IMR-90 (cell line): ENCODE measurements at regions not wholly inside any gene's neighbourhood (a gene's known extent, or its start where the extent isn't known, plus 50 kb on each side); places are given as distances from the start of the nearest gene placed in this dataset.

Experiments
- ATAC-seq: fragments of 200-7000 bp; cut with Tn5 transposase; 2 replicates; pipeline ENCODE4 v1.9.1; 2020; ENCODE audit warnings: low read depth, mild to moderate bottlenecking, moderate library complexity
- BruUV-seq: library from RNA; stranded (reverse); fragments of 400-500 nt; replicated peaks from 2 replicates; lab custom pipeline; 2021; lab: Mats Ljungman, UMichigan
- CTCF ChIA-PET: fragments of 300-600 bp; formaldehyde crosslinking; extraction: SDS; loops from one replicate; lab custom pipeline; 2021; ENCODE audit warnings: antibody characterized with exemption; lab: Yijun Ruan, JAX
- POLR2A ChIA-PET: fragments of 300-600 bp; sonication (Branson Sonifier 250); formaldehyde crosslinking; loops from one replicate; lab custom pipeline; 2022; ENCODE audit warnings: antibody characterized with exemption; ENCODE audit not compliant: unreplicated experiment; lab: Charles Lee
- DNase-seq: peaks from one replicate; pipeline ENCODE4 v3.0.0; 2013
- H2AFZ ChIP-seq: replicated peaks from 2 replicates; pipeline ENCODE3; 2013; ENCODE audit warnings: low read length, mild to moderate bottlenecking; ENCODE audit not compliant: poor library complexity
- H2AK5ac ChIP-seq: 2 replicates; pipeline ENCODE4 v1.6.1; 2013; ENCODE audit warnings: low read depth, low read length, inconsistent platforms
- H2AK9ac ChIP-seq: replicated peaks from 2 replicates; pipeline ENCODE3; 2013; ENCODE audit warnings: mild to moderate bottlenecking, low read depth, low read length, moderate library complexity; ENCODE audit not compliant: poor library complexity
- H2BK120ac ChIP-seq: 2 replicates; pipeline ENCODE4 v1.6.1; 2013; ENCODE audit warnings: low read depth, low read length, inconsistent platforms
- H2BK15ac ChIP-seq: 3 replicates; pipeline ENCODE4 v1.6.1; 2013; ENCODE audit warnings: low read depth, low read length, inconsistent platforms
- H2BK20ac ChIP-seq: 2 replicates; pipeline ENCODE4 v1.6.1; 2013; ENCODE audit warnings: low read depth, mild to moderate bottlenecking, inconsistent platforms, low read length, moderate library complexity
- H2BK5ac ChIP-seq: 2 replicates; pipeline ENCODE4 v1.6.1; 2013; ENCODE audit warnings: mild to moderate bottlenecking, low read depth, low read length, inconsistent platforms; ENCODE audit not compliant: poor library complexity, severe bottlenecking
- H3K14ac ChIP-seq: replicated peaks from 2 replicates; pipeline ENCODE4 v1.6.1; 2013; ENCODE audit warnings: low read depth, low read length, inconsistent platforms
- H3K18ac ChIP-seq: 2 replicates; pipeline ENCODE4 v1.6.1; 2013; ENCODE audit warnings: low read depth, low read length, control low read depth
- H3K23ac ChIP-seq: 2 replicates; pipeline ENCODE4 v1.6.1; 2013; ENCODE audit warnings: low read depth, low read length, inconsistent platforms
- H3K27ac ChIP-seq: 2 replicates; pipeline ENCODE4 v1.5.1; 2013; ENCODE audit warnings: mild to moderate bottlenecking, control low read depth, low read length; ENCODE audit not compliant: insufficient read depth
- H3K27me3 ChIP-seq: 2 replicates; pipeline ENCODE4 v1.6.1; 2013; ENCODE audit warnings: low read length; ENCODE audit not compliant: control insufficient read depth, insufficient read depth
- H3K36me3 ChIP-seq: 2 replicates; pipeline ENCODE4 v1.6.1; 2013; ENCODE audit warnings: low read length, mixed read lengths; ENCODE audit not compliant: control insufficient read depth, insufficient read depth
- H3K4ac ChIP-seq: 2 replicates; pipeline ENCODE4 v1.6.1; 2013; ENCODE audit warnings: low read depth, low read length, inconsistent platforms
- H3K4me1 ChIP-seq: 2 replicates; pipeline ENCODE4 v1.6.1; 2013; ENCODE audit warnings: low read length, mixed read lengths; ENCODE audit not compliant: control insufficient read depth, insufficient read depth
- H3K4me2 ChIP-seq: 2 replicates; pipeline ENCODE4 v1.6.1; 2013; ENCODE audit warnings: low read depth, mild to moderate bottlenecking, control low read depth, low read length, moderate library complexity
- H3K4me3 ChIP-seq: 2 replicates; pipeline ENCODE4 v1.5.1; 2013; ENCODE audit warnings: low read depth, mild to moderate bottlenecking, control low read depth, low read length, moderate library complexity; ENCODE audit not compliant: insufficient read depth
- H3K56ac ChIP-seq: 2 replicates; pipeline ENCODE4 v1.6.1; 2013; ENCODE audit warnings: low read length, inconsistent platforms; ENCODE audit not compliant: insufficient read depth; ENCODE audit errors: extremely low read depth
- H3K79me1 ChIP-seq, 2 experiments: 2 replicates each; pipeline ENCODE4 v1.6.1; 2013; ENCODE audit warnings: low read length in 2 of 2, inconsistent platforms in 1 of 2, low read depth in 1 of 2
- H3K9ac ChIP-seq: 2 replicates; pipeline ENCODE4 v1.6.1; 2013; ENCODE audit warnings: low read depth, low read length, control low read depth
- H3K9me1 ChIP-seq: 2 replicates; pipeline ENCODE4 v1.6.1; 2013; ENCODE audit warnings: low read length, inconsistent platforms; ENCODE audit not compliant: insufficient read depth
- H3K9me3 ChIP-seq: 2 replicates; pipeline ENCODE4 v1.6.1; 2013; ENCODE audit warnings: low read length; ENCODE audit not compliant: control insufficient read depth, insufficient read depth
- H4K20me1 ChIP-seq: 2 replicates; pipeline ENCODE4 v1.6.1; 2013; ENCODE audit warnings: low read length, inconsistent platforms; ENCODE audit not compliant: insufficient read depth
- H4K5ac ChIP-seq: 2 replicates; pipeline ENCODE4 v1.6.1; 2013; ENCODE audit warnings: mild to moderate bottlenecking, low read depth, low read length, control low read depth
- H4K8ac ChIP-seq, 2 experiments: 2 replicates each; pipeline ENCODE4 v1.6.1; 2013; ENCODE audit warnings: low read depth in 2 of 2, low read length in 2 of 2, control low read depth in 1 of 2, inconsistent platforms in 1 of 2
- H4K91ac ChIP-seq: 2 replicates; pipeline ENCODE4 v1.6.1; 2013; ENCODE audit warnings: low read depth, low read length, inconsistent platforms; ENCODE audit not compliant: insufficient read depth
- POLR2A ChIP-seq: IDR thresholded peaks from 2 replicates; pipeline ENCODE4 v1.6.1; 2012; ENCODE audit warnings: mild to moderate bottlenecking, low read depth, low read length
- WGBS, 2 experiments: methylation state at CpG; one replicate each; pipeline versions ENCODE4 v1.1.5 to v1.1.7; 2013; ENCODE audit warnings: missing lambda C conversion rate in 2 of 2; ENCODE audit not compliant: insufficient read length in 1 of 2; ENCODE audit errors: extremely low coverage in 2 of 2; 5-methylcytosine and 5-hydroxymethylcytosine counted together
- dilution Hi-C: fragments of 300-500 bp; cut with HindIII; formaldehyde crosslinking; loops from one replicate; pipeline ENCODE4 v1.14.3; 2018; ENCODE audit warnings: low sequenced_read_pairs; ENCODE audit not compliant: unreplicated experiment
- in situ Hi-C: fragments of 300-500 bp; cut with MboI; formaldehyde crosslinking; loops from 3 replicates; pipeline ENCODE4 v1.14.3; 2019; ENCODE audit warnings: low sequenced_read_pairs, inconsistent platforms, mixed read lengths
- intact Hi-C: fragments of 100-400 bp; cut with micrococcal nuclease; formaldehyde crosslinking; loops from 2 replicates; pipeline ENCODE4 v1.10.0; 2022

DNA sequence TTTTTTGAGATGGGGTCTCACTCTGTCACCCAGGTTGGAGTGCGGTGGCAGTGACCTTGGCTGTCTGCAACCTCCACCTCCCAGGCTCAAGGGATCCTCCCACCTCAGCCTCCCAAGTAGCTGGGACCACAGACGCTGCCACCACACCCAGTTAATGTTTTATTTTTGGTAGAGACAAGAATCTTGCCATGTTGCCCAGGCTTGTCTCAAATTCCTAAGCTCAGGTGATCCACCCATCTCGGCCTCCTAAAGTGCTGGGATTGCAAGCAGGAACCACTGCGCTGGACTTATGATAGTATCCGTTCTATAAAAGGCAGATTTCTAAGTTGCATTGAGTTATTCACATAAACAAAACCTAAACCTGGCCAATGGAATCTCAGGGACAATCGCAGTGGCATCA, 321.1 kb upstream of the PRICKLE1 start:
- no peaks in the 10 kb centered on the region for H3K27me3 ChIP-seq
- no peak overlapping the region for H2AK5ac ChIP-seq
- H2BK120ac ChIP-seq: no peak overlapping the region
- H3K23ac ChIP-seq: no peak overlapping the region
- H3K4me3 ChIP-seq: no peak overlapping the region
- ChIA-PET CTCF (no interaction called here), POLR2A (no interaction called here)
- no peak overlapping the region for H3K4me2 ChIP-seq
- no peak for ATAC-seq
- H3K79me1 ChIP-seq: no peaks in the 10 kb centered on the region
- dilution Hi-C loops (no loop called here), intact Hi-C loops (no loop called here), in situ Hi-C loops (no loop called here)
- no peak overlapping the region for H3K14ac ChIP-seq
- no CpG with 5 or more reads among the region's 6 CpGs for WGBS, 2 experiments
- no peaks in the 10 kb centered on the region for H3K9me3 ChIP-seq
- H3K56ac ChIP-seq: no peak overlapping the region
- no peak overlapping the region for H2AK9ac ChIP-seq
- H2AFZ ChIP-seq: no peak overlapping the region
- H3K4ac ChIP-seq: no peak overlapping the region
- H3K18ac ChIP-seq: no peak overlapping the region
- no peaks in the 10 kb centered on the region for H3K9me1 ChIP-seq
- DNase-seq: no peak
- no peak overlapping the region for H3K27ac ChIP-seq
- no peak overlapping the region for H4K5ac ChIP-seq
- H4K91ac ChIP-seq: no peak overlapping the region
- no peaks in the 10 kb centered on the region for H3K36me3 ChIP-seq
- no peak overlapping the region for H2BK20ac ChIP-seq
- no peaks in the 10 kb centered on the region for H3K4me1 ChIP-seq
- no peak overlapping the region for H2BK5ac ChIP-seq
- H4K8ac ChIP-seq: no peak overlapping the region
- TF ChIP-seq POLR2A: no peak
- no peak overlapping the region for H2BK15ac ChIP-seq
- H4K20me1 ChIP-seq: no peaks in the 10 kb centered on the region
- H3K9ac ChIP-seq: no peak overlapping the region
- BruUV-seq: no TSS peak
